NT2/D1 (cell line): ENCODE measurements at regions not wholly inside any gene's neighbourhood (a gene's known extent, or its start where the extent isn't known, plus 50 kb on each side); places are given as distances from the start of the nearest gene placed in this dataset.

Experiments used
- SUZ12 ChIP-seq: IDR thresholded peaks from 2 replicates; pipeline ENCODE4 v1.6.1; 2011; ENCODE audit not compliant: insufficient read length, insufficient read depth; ENCODE audit errors: extremely low read depth
- YY1 ChIP-seq: IDR thresholded peaks from 2 replicates; pipeline ENCODE4 v1.6.1; 2011; ENCODE audit not compliant: insufficient read length, insufficient read depth
- ZNF274 ChIP-seq: IDR thresholded peaks from 2 replicates; pipeline ENCODE4 v1.6.1; 2011; ENCODE audit warnings: mild to moderate bottlenecking, low read depth, low read length

GRCh38 chr13:60936281-60936680, 479.4 kb downstream of the PCDH20 start:
- TF ChIP-seq ZNF274 (no peak), YY1 (no peak), SUZ12 (no peak)
